ENCODE measurements at regions not wholly inside any gene's neighbourhood (a gene's known extent, or its start where the extent isn't known, plus 50 kb on each side); places are given as distances from the start of the nearest gene placed in this dataset.

GRCh38 chr2:237200462-237200861 is 114.8 kb downstream of the COPS8 start:
- H3K36me3 Mint-ChIP-seq (ENCODE audit: low read depth), result no peaks in the 10 kb centered on the region; the same call in 1 of the 2 replicates
- TF ChIP-seq CTCF (IDR thresholded peaks at IDR 0.05), result no peak
- H3K27me3 Mint-ChIP-seq (ENCODE audit: insufficient read depth), result 0 out of 2 replicates have a peak, but pooled peaks cover 2% of the 10 kb centered on the region
- no peak overlapping the region for H3K4me3 Mint-ChIP-seq
- peaks cover 92% of the 10 kb centered on the region for H3K4me1 Mint-ChIP-seq (ENCODE audit: low read depth)
- no peak for DNase-seq
- H3K27ac Mint-ChIP-seq, result peak overlapping the region; percentile 95
- H3K9me3 Mint-ChIP-seq, result no peaks in the 10 kb centered on the region

GRCh38 chr2:237201461-237202287 is 116.0 kb downstream of the COPS8 start:
- H3K4me1 Mint-ChIP-seq (ENCODE audit: low read depth), result peaks cover 80% of the 10 kb centered on the region

GRCh38 chr2:237202288-237203030 is 116.8 kb downstream of the COPS8 start:
- Mint-ChIP-seq H3K27ac (peak overlapping the region; percentile 95), H3K9me3 (no peaks in the 10 kb centered on the region), H3K36me3 (ENCODE audit: low read depth) (no peaks in the 10 kb centered on the region; the same call in 1 of the 2 replicates), H3K27me3 (ENCODE audit: insufficient read depth) (0 out of 2 replicates have a peak, but pooled peaks cover 2% of the 10 kb centered on the region), H3K4me3 (peak overlapping the region; percentile 76), H3K4me1 (ENCODE audit: low read depth) (peaks cover 79% of the 10 kb centered on the region)
- no peak for DNase-seq
- TF ChIP-seq CTCF (IDR thresholded peaks at IDR 0.05), result no peak

More at GRCh38 chr2:237201461-237202287, 116.0 kb downstream of the COPS8 start:
- Mint-ChIP-seq H3K9me3 (no peaks in the 10 kb centered on the region), H3K36me3 (ENCODE audit: low read depth) (no peaks in the 10 kb centered on the region; the same call in 1 of the 2 replicates), H3K4me3 (peak overlapping the region; percentile 76), H3K27ac (peak overlapping the region; percentile 95), H3K27me3 (ENCODE audit: insufficient read depth) (0 out of 2 replicates have a peak, but pooled peaks cover 2% of the 10 kb centered on the region)
- DNase-seq, result peak; percentile 92
- no peak for TF ChIP-seq CTCF (IDR thresholded peaks at IDR 0.05)

- H3K4me1 Mint-ChIP-seq (ENCODE audit: low read depth), result peaks cover 79% of the 10 kb centered on the region
- H3K36me3 Mint-ChIP-seq (ENCODE audit: low read depth), result no peaks in the 10 kb centered on the region; the same call in 1 of the 2 replicates
- H3K4me3 Mint-ChIP-seq, result no peak overlapping the region
- no peak for TF ChIP-seq CTCF (IDR thresholded peaks at IDR 0.05)
- H3K27ac Mint-ChIP-seq, result no peak overlapping the region
- no peak for DNase-seq
- no peaks in the 10 kb centered on the region for H3K27me3 Mint-ChIP-seq (ENCODE audit: insufficient read depth)
- H3K9me3 Mint-ChIP-seq, result no peaks in the 10 kb centered on the region
Observed at GRCh38 chr2:237205043-237205541, 119.4 kb downstream of the COPS8 start.

- H3K4me1 Mint-ChIP-seq (ENCODE audit: low read depth), result peaks cover 79% of the 10 kb centered on the region
- no peak for TF ChIP-seq CTCF (IDR thresholded peaks at IDR 0.05)
- DNase-seq, result no peak
- no peak overlapping the region for H3K4me3 Mint-ChIP-seq
- H3K27me3 Mint-ChIP-seq (ENCODE audit: insufficient read depth), result no peaks in the 10 kb centered on the region
- H3K27ac Mint-ChIP-seq, result no peak overlapping the region
- H3K36me3 Mint-ChIP-seq (ENCODE audit: low read depth), result no peaks in the 10 kb centered on the region; the same call in 1 of the 2 replicates
- H3K9me3 Mint-ChIP-seq, result no peaks in the 10 kb centered on the region
Observed at GRCh38 chr2:237205561-237205971, 119.9 kb downstream of the COPS8 start.

Data from HFFc6 (cell line).